PC-3 (cell line): ENCODE measurements at regions not wholly inside any gene's neighbourhood (a gene's known extent, or its start where the extent isn't known, plus 50 kb on each side); places are given as distances from the start of the nearest gene placed in this dataset.

Experiments used
- CTCF ChIP-seq: fragments of 300-600 bp; sonication (generic); conservative IDR thresholded peaks from 2 replicates; pipeline ENCODE4 v1.5.1; 2017; ENCODE audit warnings: antibody characterized with exemption, low read depth, mild to moderate bottlenecking, low read length
- EZH2 ChIP-seq: fragments of 300-600 bp; sonication (generic); IDR thresholded peaks from one replicate; pipeline ENCODE4 v1.6.1; 2017; ENCODE audit warnings: antibody characterized with exemption, mild to moderate bottlenecking, low read length; ENCODE audit not compliant: unreplicated experiment
- EZH2phosphoT487 ChIP-seq: fragments of 300-600 bp; sonication (generic); IDR thresholded peaks from 2 replicates; pipeline ENCODE4 v1.6.1; 2018; ENCODE audit warnings: mild to moderate bottlenecking, antibody characterized with exemption, low read length, borderline replicate concordance

- TF ChIP-seq CTCF (no peak), EZH2 (no peak), EZH2phosphoT487 (no peak)
Measured at GRCh38 chr7:49703337-49703736, 70.1 kb upstream of the VWC2 start.
